HepG2 (cell line): ENCODE measurements at regions not wholly inside any gene's neighbourhood (a gene's known extent, or its start where the extent isn't known, plus 50 kb on each side); places are given as distances from the start of the nearest gene placed in this dataset.

ENCODE experiments used
- ATAC-seq: fragments of 200-7000 bp; cut with Tn5 transposase; 3 replicates; pipeline ENCODE4 v1.9.1; 2020; ENCODE audit warnings: mild to moderate bottlenecking, moderate library complexity
- BruUV-seq: library from RNA; stranded (reverse); fragments of 400-500 nt; replicated peaks from 2 replicates; lab custom pipeline; 2021; lab: Mats Ljungman, UMichigan
- CTCF ChIA-PET: fragments of 300-600 bp; formaldehyde crosslinking; extraction: SDS; loops from one replicate; lab custom pipeline; 2021; ENCODE audit warnings: low total read pairs, inconsistent platforms, low intra/inter-chr PET ratio; lab: Yijun Ruan, JAX
- POLR2A ChIA-PET: fragments of 350-600 bp; sonication (Branson Sonifier 250); formaldehyde crosslinking; loops from one replicate; lab custom pipeline; 2020; ENCODE audit warnings: antibody characterized with exemption, inconsistent platforms; lab: Yijun Ruan, JAX
- DNase-seq: peaks from one replicate; pipeline ENCODE4 v3.0.0-alpha.2; 2015; ENCODE audit warnings: low spot score
- FAIRE-seq: peaks from 3 replicates; lab custom pipeline; 2011; peaks lifted over from hg19 to GRCh38; lab: Jason Lieb, UNC
- H2AFZ ChIP-seq: one replicate; pipeline ENCODE4 v1.6.1; 2011; ENCODE audit warnings: low read length, inconsistent platforms
- H3K27ac ChIP-seq: fragments of 300-600 bp; 3 replicates; pipeline ENCODE4 v1.8.0; 2011; ENCODE audit warnings: mixed run types, mild to moderate bottlenecking, mixed read lengths, low read length, inconsistent platforms; ENCODE audit not compliant: insufficient read depth; ENCODE audit errors: extremely low read length
- H3K27me3 ChIP-seq, 2 experiments: fragments of 200-600 bp in 1 of 2; 2 replicates in 1 of 2; 3 replicates in 1 of 2; pipeline versions ENCODE4 v1.6.0 to v1.8.0; 2011; ENCODE audit warnings: low read length in 2 of 2, mild to moderate bottlenecking in 2 of 2, moderate library complexity in 2 of 2, inconsistent platforms in 1 of 2; ENCODE audit not compliant: insufficient read depth in 2 of 2, control insufficient read depth in 1 of 2
- H3K36me3 ChIP-seq, 2 experiments: fragments of 200-600 bp in 1 of 2; replicated peaks in 1 of 2; 2 replicates in 1 of 2; 3 replicates in 1 of 2; pipeline versions ENCODE4 v1.5.1 to v1.8.0; 2011; ENCODE audit warnings: low read length in 2 of 2, inconsistent platforms in 1 of 2; ENCODE audit not compliant: insufficient read depth in 2 of 2, control insufficient read depth in 1 of 2
- H3K4me1 ChIP-seq: 2 replicates; pipeline ENCODE4 v1.5.1; 2012; ENCODE audit warnings: low read length, inconsistent platforms; ENCODE audit not compliant: insufficient read depth
- H3K4me2 ChIP-seq: 2 replicates; pipeline ENCODE4 v1.6.0; 2011; ENCODE audit warnings: low read depth, low read length, inconsistent platforms
- H3K4me3 ChIP-seq, 3 experiments: fragments of 200-600 bp in 1 of 3; sonication (generic), shearing (Covaris generic) in 1 of 3; replicated peaks in 1 of 3; 2 replicates each; pipeline ENCODE4 v1.5.1; 2011 to 2016; ENCODE audit warnings: low read length in 3 of 3, inconsistent platforms in 2 of 3, low read depth in 2 of 3, mild to moderate bottlenecking in 2 of 3, control low read depth in 1 of 3, mixed read lengths in 1 of 3; ENCODE audit not compliant: insufficient read depth in 1 of 3
- H3K79me2 ChIP-seq: one replicate; pipeline ENCODE4 v1.6.1; 2011; ENCODE audit warnings: low read length, inconsistent platforms; ENCODE audit not compliant: insufficient read depth
- H3K9ac ChIP-seq: 2 replicates; pipeline ENCODE4 v1.6.0; 2011; ENCODE audit warnings: mild to moderate bottlenecking, low read depth, low read length, inconsistent platforms; ENCODE audit not compliant: insufficient read depth
- H3K9me3 ChIP-seq: 2 replicates; pipeline ENCODE4 v1.5.1; 2012; ENCODE audit warnings: mild to moderate bottlenecking, low read length
- H4K20me1 ChIP-seq: 2 replicates; pipeline ENCODE4 v1.6.0; 2011; ENCODE audit warnings: inconsistent platforms, mild to moderate bottlenecking, low read length, moderate library complexity; ENCODE audit not compliant: insufficient read depth
- ATF3 ChIP-seq: sonication (generic); formaldehyde crosslinking; IDR thresholded peaks from 2 replicates; pipeline ENCODE4 v1.4.0; 2020; ENCODE audit warnings: missing genetic modification reagents
- EP300 ChIP-seq, 3 experiments: sonication (generic) in 1 of 3; formaldehyde crosslinking in 1 of 3; IDR thresholded peaks; 2 replicates each; pipeline versions ENCODE4 v1.5.1 to v1.6.1; 2011 to 2020; ENCODE audit warnings: low read depth in 2 of 3, low read length in 2 of 3, borderline replicate concordance in 1 of 3, improper control_type of control experiment in 1 of 3, mild to moderate bottlenecking in 1 of 3, missing genetic modification reagents in 1 of 3, moderate library complexity in 1 of 3
- GLI4 ChIP-seq: sonication (generic); formaldehyde crosslinking; IDR thresholded peaks from 2 replicates; pipeline ENCODE4 v1.5.1; 2020; ENCODE audit warnings: missing genetic modification reagents, mild to moderate bottlenecking, moderate library complexity, borderline replicate concordance
- HNRNPK ChIP-seq: fragments of 200-400 bp; formaldehyde crosslinking; IDR thresholded peaks from 2 replicates; pipeline ENCODE4 v1.6.1; 2018; ENCODE audit warnings: low read length, low read depth, moderate library complexity, mild to moderate bottlenecking; ENCODE audit not compliant: poor library complexity, severe bottlenecking
- NBN ChIP-seq: fragments of 450-650 bp; conservative IDR thresholded peaks from 2 replicates; pipeline ENCODE4 v1.6.1; 2017
- NONO ChIP-seq, 2 experiments: fragments of 450-650 bp in 1 of 2; sonication (generic) in 1 of 2; formaldehyde crosslinking in 1 of 2; IDR thresholded peaks in 1 of 2; conservative IDR thresholded peaks in 1 of 2; 2 replicates each; pipeline versions ENCODE4 v1.6.1 to v1.8.0; 2017 to 2022; ENCODE audit warnings: mild to moderate bottlenecking in 1 of 2, missing genetic modification reagents in 1 of 2, moderate library complexity in 1 of 2
- SYNCRIP ChIP-seq: fragments of 200-400 bp; formaldehyde crosslinking; IDR thresholded peaks from 2 replicates; pipeline ENCODE4 v1.6.1; 2018; ENCODE audit warnings: mild to moderate bottlenecking, low read depth, low read length; ENCODE audit not compliant: insufficient read depth
- THAP11 ChIP-seq: IDR thresholded peaks from 2 replicates; pipeline ENCODE4 v1.6.1; 2016; ENCODE audit warnings: missing biosample characterization, missing genetic modification reagents
- ZC3H13 ChIP-seq: sonication (generic); formaldehyde crosslinking; IDR thresholded peaks from 2 replicates; pipeline ENCODE4 v1.8.1; 2023; ENCODE audit warnings: mild to moderate bottlenecking, missing genetic modification reagents, moderate library complexity
- ZNF646 ChIP-seq: sonication (generic); formaldehyde crosslinking; IDR thresholded peaks from 2 replicates; pipeline ENCODE4 v1.9.0; 2021; ENCODE audit warnings: mild to moderate bottlenecking, missing genetic modification reagents
- WGBS: methylation state at CpG from one replicate; pipeline ENCODE4 v1.1.6; 2017; ENCODE audit warnings: low lambda C conversion rate; 5-methylcytosine and 5-hydroxymethylcytosine counted together
- in situ Hi-C: cut with HindIII; loops from 2 replicates; pipeline ENCODE4 v1.10.0; 2017; ENCODE audit warnings: low pct_unique_long_range_greater_than_20kb; ENCODE audit not compliant: extremely low pct_ligation_motif_present
- intact Hi-C: fragments of 100-400 bp; cut with micrococcal nuclease; formaldehyde crosslinking; loops from one replicate; pipeline ENCODE4 v1.10.0; 2022; ENCODE audit not compliant: unreplicated experiment

GRCh38 chr10:130787821-130788220 is 523.7 kb downstream of the TCERG1L start:
- ATAC-seq: no peak
- CTCF ChIA-PET: no interaction called here

GRCh38 chr10:130790339-130790738 is 521.2 kb downstream of the TCERG1L start:
- WGBS: 12% methylated on average over 2 of the region's 2 CpGs
- TF ChIP-seq SYNCRIP: no peak
- TF ChIP-seq GLI4 (CRISPR knock-in tag): no peak
- TF ChIP-seq EP300 (IDR thresholded peaks at IDR 0.05; ENCODE audit: low read depth in 2 of 2, low read length in 2 of 2): no peak
- TF ChIP-seq EP300 (CRISPR knock-in tag; IDR thresholded peaks at IDR 0.05; ENCODE audit: borderline replicate concordance): no peak
- TF ChIP-seq NONO (IDR thresholded peaks at IDR 0.05): peak; percentile 90; the same call in 1 of the 2 replicates
- TF ChIP-seq NONO (CRISPR knock-in tag; conservative IDR thresholded peaks at IDR 0.05): no peak
- no peak for TF ChIP-seq HNRNPK
- TF ChIP-seq NBN: 0 out of 2 replicates have a peak, but pooled peaks have one; percentile 76
- peak; percentile 64; the same call in 1 of the 2 replicates for TF ChIP-seq ZNF646 (CRISPR knock-in tag)

More at GRCh38 chr10:130787821-130788220, 523.7 kb downstream of the TCERG1L start:
- Histone ChIP-seq H3K27me3 (peaks cover 3 to 27% of the 10 kb centered on the region in 2 experiments; a peak in 3 of 5 replicates), H2AFZ (no peak overlapping the region), H3K4me3 (no peak overlapping the region), H3K4me1 (no peaks in the 10 kb centered on the region), H3K36me3 (no peaks in the 10 kb centered on the region), H3K4me2 (no peak overlapping the region), H3K79me2 (no peaks in the 10 kb centered on the region), H4K20me1 (no peaks in the 10 kb centered on the region), H3K9me3 (no peaks in the 10 kb centered on the region; the same call in 1 of the 2 replicates), H3K9ac (no peak overlapping the region), H3K27ac (no peak overlapping the region)
- FAIRE-seq: no peak
- no TSS peak for BruUV-seq
- POLR2A ChIA-PET: no interaction called here
- no peak for DNase-seq
- in situ Hi-C loops (no loop called here), intact Hi-C loops (no loop called here)
- WGBS: 0% methylated on average over 3 of the region's 4 CpGs
- TF ChIP-seq ZC3H13 (CRISPR knock-in tag): no peak
- TF ChIP-seq ATF3 (CRISPR knock-in tag): no peak
- TF ChIP-seq THAP11 (CRISPR knock-in tag): no peak

More at GRCh38 chr10:130790339-130790738, 521.2 kb downstream of the TCERG1L start:
- in situ Hi-C loops: no loop called here
- intact Hi-C loops: no loop called here
- no peaks in the 10 kb centered on the region for H3K4me1 ChIP-seq
- H3K27me3 ChIP-seq: peaks cover 3 to 10% of the 10 kb centered on the region in 2 experiments; a peak in 3 of 5 replicates
- no peak overlapping the region for H3K27ac ChIP-seq
- H3K4me3 ChIP-seq: no peak overlapping the region
- FAIRE-seq (peak; percentile 59), DNase-seq (no peak), ATAC-seq (no peak; the same call in 2 of the 3 replicates)
- no peaks in the 10 kb centered on the region; the same call in 1 of the 2 replicates for H3K9me3 ChIP-seq
- H3K79me2 ChIP-seq: no peaks in the 10 kb centered on the region
- no peaks in the 10 kb centered on the region for H4K20me1 ChIP-seq
- H3K36me3 ChIP-seq: no peaks in the 10 kb centered on the region
- POLR2A ChIA-PET: no interaction called here
- H2AFZ ChIP-seq: no peak overlapping the region
- no peak overlapping the region for H3K4me2 ChIP-seq
- no peak overlapping the region for H3K9ac ChIP-seq
- CTCF ChIA-PET: no interaction called here
- BruUV-seq: no TSS peak
